HL-60 (cell line): ENCODE measurements at regions not wholly inside any gene's neighbourhood (a gene's known extent, or its start where the extent isn't known, plus 50 kb on each side); places are given as distances from the start of the nearest gene placed in this dataset.

Experiments
- DNase-seq, 2 experiments: peaks; one replicate each; pipeline ENCODE4 v3.0.0-alpha.2; 2010 to 2020; ENCODE audit warnings: low read depth in 1 of 2, low spot score in 1 of 2
- H3K27ac ChIP-seq: fragments of 250-450 bp; sonication (Bioruptor Pico); replicated peaks from 2 replicates; pipeline ENCODE4 v1.5.1; 2020; ENCODE audit warnings: mild to moderate bottlenecking, moderate library complexity
- H3K27me3 ChIP-seq: fragments of 250-450 bp; sonication (Bioruptor Pico); 2 replicates; pipeline ENCODE4 v1.5.1; 2021; ENCODE audit warnings: mild to moderate bottlenecking, moderate library complexity; ENCODE audit not compliant: insufficient read depth, poor library complexity, severe bottlenecking
- H3K4me3 ChIP-seq: replicated peaks from 2 replicates; pipeline ENCODE4 v1.5.1; 2011; ENCODE audit warnings: mild to moderate bottlenecking, control low read depth, low read length; ENCODE audit not compliant: insufficient read depth
- CTCF ChIP-seq: IDR thresholded peaks from one replicate; pipeline ENCODE4 v1.5.1; 2011; ENCODE audit warnings: low read length, control low read depth, inconsistent platforms; ENCODE audit not compliant: insufficient read depth
- GABPA ChIP-seq: IDR thresholded peaks from 2 replicates; pipeline ENCODE4 v1.6.1; 2012; ENCODE audit warnings: low read depth
- POLR2AphosphoS5 ChIP-seq: IDR thresholded peaks from 2 replicates; pipeline ENCODE4 v1.6.1; 2012; ENCODE audit warnings: low read depth
- REST ChIP-seq: IDR thresholded peaks from 2 replicates; pipeline ENCODE4 v1.6.1; 2012; ENCODE audit warnings: low read depth; ENCODE audit not compliant: insufficient replicate concordance
- SPI1 ChIP-seq: IDR thresholded peaks from 2 replicates; pipeline ENCODE4 v1.6.1; 2012; ENCODE audit warnings: low read depth, mild to moderate bottlenecking, borderline replicate concordance

- H3K27me3 ChIP-seq = no peaks in the 10 kb centered on the region
- no peak overlapping the region for H3K4me3 ChIP-seq
- H3K27ac ChIP-seq = no peak overlapping the region
- TF ChIP-seq SPI1 (no peak), CTCF (no peak), POLR2AphosphoS5 (no peak; the same call in 1 of the 2 replicates), GABPA (no peak)
- DNase-seq = no peak
Observed at GRCh38 chr2:74081030-74081762, 66.5 kb downstream of the BOLA3 start.

GRCh38 chr2:74081763-74082110 is 66.0 kb downstream of the BOLA3 start:
- no peak for TF ChIP-seq POLR2AphosphoS5
- no peak for TF ChIP-seq CTCF
- no peak for TF ChIP-seq GABPA
- no peak for TF ChIP-seq REST
- DNase-seq = no peak
- no peak overlapping the region for H3K27ac ChIP-seq
- H3K4me3 ChIP-seq = no peak overlapping the region
- no peaks in the 10 kb centered on the region for H3K27me3 ChIP-seq

DNA sequence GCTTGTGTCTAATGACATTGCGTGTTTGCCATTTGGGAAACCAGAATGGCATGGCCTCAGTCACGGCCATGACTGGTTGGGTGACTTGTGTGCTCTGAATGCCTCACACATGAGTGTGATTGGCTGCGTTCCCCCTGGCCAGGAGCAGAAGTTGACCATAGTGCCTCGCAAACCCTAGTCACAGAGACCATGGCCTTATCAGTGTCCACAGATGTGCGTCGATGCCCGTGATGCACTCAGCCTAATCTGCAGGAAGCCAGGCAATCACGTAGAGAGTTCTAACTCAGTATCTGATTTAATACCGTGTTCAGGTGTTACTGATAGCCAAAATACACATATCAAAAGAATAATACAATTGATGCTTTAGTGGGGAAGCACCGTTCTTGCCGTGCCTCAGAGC is 64.0 kb downstream of the BOLA3 start:
- Histone ChIP-seq H3K27ac (no peak overlapping the region), H3K27me3 (no peaks in the 10 kb centered on the region), H3K4me3 (no peak overlapping the region)
- no peak for DNase-seq
- no peak for TF ChIP-seq CTCF
- no peak for TF ChIP-seq REST
- TF ChIP-seq GABPA = no peak
- no peak for TF ChIP-seq SPI1
- no peak for TF ChIP-seq POLR2AphosphoS5
